Uterus (tissue), 3 donors: ENCODE measurements at regions not wholly inside any gene's neighbourhood (a gene's known extent, or its start where the extent isn't known, plus 50 kb on each side); places are given as distances from the start of the nearest gene placed in this dataset.

Experiments used
- DNase-seq, 2 donors: peaks; one replicate each; pipeline ENCODE4 v3.0.0-alpha.2; 2019 to 2020
- H3K27ac ChIP-seq, 2 donors: fragments of 200-600 bp; sonication (generic); 1 replicate in 1 of 2; 2 replicates in 1 of 2; pipeline ENCODE4 v1.5.1; 2016 to 2018
- H3K27me3 ChIP-seq, 2 donors: fragments of 200-600 bp; sonication (generic); one replicate each; pipeline ENCODE4 v1.5.1; 2018 to 2019; ENCODE audit warnings: control low read depth in 1 of 2
- H3K36me3 ChIP-seq, 2 donors: fragments of 200-600 bp; sonication (generic); one replicate each; pipeline ENCODE4 v1.5.1; 2019; ENCODE audit warnings: control low read depth in 1 of 2
- H3K4me1 ChIP-seq, 2 donors: fragments of 200-600 bp; sonication (generic); one replicate each; pipeline ENCODE4 v1.5.1; 2018 to 2019; ENCODE audit warnings: control low read depth in 1 of 2
- H3K4me3 ChIP-seq, 2 donors: fragments of 200-600 bp; sonication (generic); 1 replicate in 1 of 2; 2 replicates in 1 of 2; pipeline ENCODE4 v1.5.1; 2018 to 2019; ENCODE audit warnings: mild to moderate bottlenecking in 1 of 2
- H3K9me3 ChIP-seq, 2 donors: fragments of 200-600 bp; sonication (generic); one replicate each; pipeline ENCODE4 v1.5.1; 2019; ENCODE audit warnings: control low read depth in 1 of 2
- CTCF ChIP-seq, 4 experiments: fragments of 200-600 bp in 2 of 4; fragments of 450-650 bp in 2 of 4; sonication (generic) in 2 of 4; IDR thresholded peaks; one replicate each; pipeline ENCODE4 v1.5.1; 2016 to 2019; ENCODE audit warnings: antibody characterized with exemption in 4 of 4, mild to moderate bottlenecking in 2 of 4, moderate library complexity in 1 of 4
- POLR2A ChIP-seq, 2 donors: fragments of 450-650 bp; IDR thresholded peaks; one replicate each; pipeline ENCODE4 v1.6.1; 2016; ENCODE audit warnings: antibody characterized with exemption in 2 of 2, mild to moderate bottlenecking in 1 of 2, moderate library complexity in 1 of 2
- intact Hi-C: fragments of 100-400 bp; cut with DNase I; formaldehyde crosslinking; loops from one replicate; pipeline ENCODE4 v1.15.1; 2023; ENCODE audit warnings: low total_unique reads
- donor health status: DM: yes; HTN: yes; CAD: no.

GRCh38 chr2:64203858-64204632, 59.8 kb upstream of the PELI1 start:
- no peak for DNase-seq
- intact Hi-C loops, result loop anchor here (10.0 kb wide), 1 partner anchor 59 kb away; the partner anchor contains the start of gene PELI1
- Histone ChIP-seq H3K9me3 (no peaks in the 10 kb centered on the region), H3K4me3 (no peak overlapping the region), H3K27ac (peak overlapping the region; percentile 85 to 91), H3K4me1 (peaks cover 10 to 11% of the 10 kb centered on the region in 2 donors), H3K36me3 (no peaks in the 10 kb centered on the region), H3K27me3 (no peaks in the 10 kb centered on the region)
- no peak for TF ChIP-seq CTCF (IDR thresholded peaks at IDR 0.05)
- TF ChIP-seq POLR2A (IDR thresholded peaks at IDR 0.05), result no peak

GRCh38 chr2:64204703-64205102, 60.5 kb upstream of the PELI1 start:
- H3K4me3 ChIP-seq, result no peak overlapping the region
- no peaks in the 10 kb centered on the region for H3K27me3 ChIP-seq
- peak overlapping the region; percentile 85 to 91 for H3K27ac ChIP-seq
- H3K36me3 ChIP-seq, result no peaks in the 10 kb centered on the region
- H3K9me3 ChIP-seq, result no peaks in the 10 kb centered on the region
- DNase-seq, result no peak
- H3K4me1 ChIP-seq, result peaks cover 10 to 11% of the 10 kb centered on the region in 2 donors
- intact Hi-C loops, result loop anchor here (10.0 kb wide), 1 partner anchor 60 kb away; the partner anchor contains the start of gene PELI1
- TF ChIP-seq CTCF (IDR thresholded peaks at IDR 0.05) (no peak), POLR2A (IDR thresholded peaks at IDR 0.05) (no peak)

- no peak for DNase-seq
- Histone ChIP-seq H3K9me3 (no peaks in the 10 kb centered on the region), H3K4me1 (peaks cover 10 to 11% of the 10 kb centered on the region in 2 donors), H3K27me3 (no peaks in the 10 kb centered on the region), H3K36me3 (no peaks in the 10 kb centered on the region), H3K27ac (peak overlapping the region; percentile 85 to 91), H3K4me3 (no peak overlapping the region)
- intact Hi-C loops, result loop anchor here (10.0 kb wide), 1 partner anchor 61 kb away; the partner anchor contains the start of gene PELI1
- TF ChIP-seq CTCF (IDR thresholded peaks at IDR 0.05) (no peak), POLR2A (IDR thresholded peaks at IDR 0.05) (no peak)
Measured at GRCh38 chr2:64205415-64205814, 61.2 kb upstream of the PELI1 start.

GRCh38 chr2:64207573-64207972, 63.4 kb upstream of the PELI1 start:
- H3K27me3 ChIP-seq, result no peaks in the 10 kb centered on the region
- TF ChIP-seq POLR2A (IDR thresholded peaks at IDR 0.05) (no peak), CTCF (IDR thresholded peaks at IDR 0.05) (no peak)
- no peaks in the 10 kb centered on the region for H3K36me3 ChIP-seq
- H3K4me3 ChIP-seq, result no peak overlapping the region
- no peak overlapping the region for H3K27ac ChIP-seq
- no peak for DNase-seq
- H3K9me3 ChIP-seq, result no peaks in the 10 kb centered on the region
- intact Hi-C loops, result loop anchor here (10.0 kb wide), 1 partner anchor 63 kb away; the partner anchor contains the start of gene PELI1
- H3K4me1 ChIP-seq, result peaks cover 0 to 11% of the 10 kb centered on the region in 2 donors

GRCh38 chr2:64210816-64211215, 66.6 kb upstream of the PELI1 start:
- Histone ChIP-seq H3K27me3 (no peaks in the 10 kb centered on the region), H3K4me3 (no peak overlapping the region), H3K4me1 (peaks cover 0 to 12% of the 10 kb centered on the region in 2 donors), H3K36me3 (no peaks in the 10 kb centered on the region), H3K9me3 (no peaks in the 10 kb centered on the region), H3K27ac (no peak overlapping the region)
- TF ChIP-seq POLR2A (IDR thresholded peaks at IDR 0.05), result no peak
- TF ChIP-seq CTCF (IDR thresholded peaks at IDR 0.05), result no peak
- intact Hi-C loops, result no loop called here
- DNase-seq, result no peak
